ENCODE measurements at regions not wholly inside any gene's neighbourhood (a gene's known extent, or its start where the extent isn't known, plus 50 kb on each side); places are given as distances from the start of the nearest gene placed in this dataset.

GRCh38 chr14:99325591-99325990, 53.6 kb upstream of the BCL11B start:
- Mint-ChIP-seq H3K36me3 (ENCODE audit: insufficient read depth, unreplicated experiment) (no peaks in the 10 kb centered on the region), H3K4me1 (ENCODE audit: low read depth, unreplicated experiment) (peaks cover 11% of the 10 kb centered on the region), H3K4me3 (ENCODE audit: low read depth, unreplicated experiment) (no peak overlapping the region), H3K27ac (ENCODE audit: unreplicated experiment) (no peak overlapping the region), H3K27me3 (ENCODE audit: unreplicated experiment) (peaks cover 32% of the 10 kb centered on the region), H3K9me3 (ENCODE audit: low read depth, unreplicated experiment) (no peaks in the 10 kb centered on the region)
- TF ChIP-seq CTCF (IDR thresholded peaks at IDR 0.05; ENCODE audit: unreplicated experiment): no peak
- intact Hi-C loops (cut with micrococcal nuclease; ENCODE audit: unreplicated experiment): no loop called here
- CTCF ChIA-PET: no interaction called here
- no TSS peak for BruUV-seq (replicated peaks)
- no peak for DNase-seq

GRCh38 chr14:99325016-99325415, 53.0 kb upstream of the BCL11B start:
- Mint-ChIP-seq H3K4me3 (ENCODE audit: low read depth, unreplicated experiment) (no peak overlapping the region), H3K4me1 (ENCODE audit: low read depth, unreplicated experiment) (peaks cover 11% of the 10 kb centered on the region), H3K27ac (ENCODE audit: unreplicated experiment) (no peak overlapping the region), H3K9me3 (ENCODE audit: low read depth, unreplicated experiment) (no peaks in the 10 kb centered on the region), H3K27me3 (ENCODE audit: unreplicated experiment) (peaks cover 26% of the 10 kb centered on the region), H3K36me3 (ENCODE audit: insufficient read depth, unreplicated experiment) (no peaks in the 10 kb centered on the region)
- no peak for DNase-seq
- no TSS peak for BruUV-seq (replicated peaks)
- no peak for TF ChIP-seq CTCF (IDR thresholded peaks at IDR 0.05; ENCODE audit: unreplicated experiment)
- CTCF ChIA-PET: no interaction called here
- intact Hi-C loops (cut with micrococcal nuclease; ENCODE audit: unreplicated experiment): no loop called here

- Mint-ChIP-seq H3K4me3 (ENCODE audit: low read depth, unreplicated experiment) (no peak overlapping the region), H3K9me3 (ENCODE audit: low read depth, unreplicated experiment) (no peaks in the 10 kb centered on the region), H3K36me3 (ENCODE audit: insufficient read depth, unreplicated experiment) (no peaks in the 10 kb centered on the region), H3K27ac (ENCODE audit: unreplicated experiment) (no peak overlapping the region), H3K27me3 (ENCODE audit: unreplicated experiment) (peaks cover 19% of the 10 kb centered on the region), H3K4me1 (ENCODE audit: low read depth, unreplicated experiment) (peaks cover 15% of the 10 kb centered on the region)
- TF ChIP-seq CTCF (IDR thresholded peaks at IDR 0.05; ENCODE audit: unreplicated experiment): no peak
- BruUV-seq (replicated peaks): no TSS peak
- CTCF ChIA-PET: no interaction called here
- no peak for DNase-seq
- intact Hi-C loops (cut with micrococcal nuclease; ENCODE audit: unreplicated experiment): no loop called here
Measured at GRCh38 chr14:99324291-99324690, 52.3 kb upstream of the BCL11B start.

GRCh38 chr14:99323603-99324185, 51.7 kb upstream of the BCL11B start:
- BruUV-seq (replicated peaks): no TSS peak
- H3K36me3 Mint-ChIP-seq (ENCODE audit: insufficient read depth, unreplicated experiment): no peaks in the 10 kb centered on the region
- CTCF ChIA-PET: no interaction called here

More at GRCh38 chr14:99323603-99324185, 51.7 kb upstream of the BCL11B start:
- Mint-ChIP-seq H3K27ac (ENCODE audit: unreplicated experiment) (no peak overlapping the region), H3K27me3 (ENCODE audit: unreplicated experiment) (peaks cover 13% of the 10 kb centered on the region), H3K9me3 (ENCODE audit: low read depth, unreplicated experiment) (no peaks in the 10 kb centered on the region), H3K4me1 (ENCODE audit: low read depth, unreplicated experiment) (peaks cover 21% of the 10 kb centered on the region), H3K4me3 (ENCODE audit: low read depth, unreplicated experiment) (no peak overlapping the region)
- intact Hi-C loops (cut with micrococcal nuclease; ENCODE audit: unreplicated experiment): no loop called here
- no peak for DNase-seq
- TF ChIP-seq CTCF (IDR thresholded peaks at IDR 0.05; ENCODE audit: unreplicated experiment): no peak
